B cell (primary cell): ENCODE measurements at regions not wholly inside any gene's neighbourhood (a gene's known extent, or its start where the extent isn't known, plus 50 kb on each side); places are given as distances from the start of the nearest gene placed in this dataset.

ENCODE experiments used
- CTCF ChIP-seq: fragments of 200-600 bp; IDR thresholded peaks from one replicate; pipeline ENCODE4 v1.8.0; 2022; ENCODE audit warnings: antibody characterized with exemption, mild to moderate bottlenecking
- EZH2 ChIP-seq: IDR thresholded peaks from 2 replicates; pipeline ENCODE4 v1.6.1; 2012; ENCODE audit warnings: borderline replicate concordance, low read depth, mild to moderate bottlenecking, moderate library complexity, low read length; ENCODE audit not compliant: insufficient read depth, poor library complexity, severe bottlenecking

GRCh38 chr10:92778091-92778490, 70.2 kb upstream of the EXOC6 start:
- TF ChIP-seq CTCF: no peak
- TF ChIP-seq EZH2: no peak
